ENCODE measurements at regions not wholly inside any gene's neighbourhood (a gene's known extent, or its start where the extent isn't known, plus 50 kb on each side); places are given as distances from the start of the nearest gene placed in this dataset.

DNA sequence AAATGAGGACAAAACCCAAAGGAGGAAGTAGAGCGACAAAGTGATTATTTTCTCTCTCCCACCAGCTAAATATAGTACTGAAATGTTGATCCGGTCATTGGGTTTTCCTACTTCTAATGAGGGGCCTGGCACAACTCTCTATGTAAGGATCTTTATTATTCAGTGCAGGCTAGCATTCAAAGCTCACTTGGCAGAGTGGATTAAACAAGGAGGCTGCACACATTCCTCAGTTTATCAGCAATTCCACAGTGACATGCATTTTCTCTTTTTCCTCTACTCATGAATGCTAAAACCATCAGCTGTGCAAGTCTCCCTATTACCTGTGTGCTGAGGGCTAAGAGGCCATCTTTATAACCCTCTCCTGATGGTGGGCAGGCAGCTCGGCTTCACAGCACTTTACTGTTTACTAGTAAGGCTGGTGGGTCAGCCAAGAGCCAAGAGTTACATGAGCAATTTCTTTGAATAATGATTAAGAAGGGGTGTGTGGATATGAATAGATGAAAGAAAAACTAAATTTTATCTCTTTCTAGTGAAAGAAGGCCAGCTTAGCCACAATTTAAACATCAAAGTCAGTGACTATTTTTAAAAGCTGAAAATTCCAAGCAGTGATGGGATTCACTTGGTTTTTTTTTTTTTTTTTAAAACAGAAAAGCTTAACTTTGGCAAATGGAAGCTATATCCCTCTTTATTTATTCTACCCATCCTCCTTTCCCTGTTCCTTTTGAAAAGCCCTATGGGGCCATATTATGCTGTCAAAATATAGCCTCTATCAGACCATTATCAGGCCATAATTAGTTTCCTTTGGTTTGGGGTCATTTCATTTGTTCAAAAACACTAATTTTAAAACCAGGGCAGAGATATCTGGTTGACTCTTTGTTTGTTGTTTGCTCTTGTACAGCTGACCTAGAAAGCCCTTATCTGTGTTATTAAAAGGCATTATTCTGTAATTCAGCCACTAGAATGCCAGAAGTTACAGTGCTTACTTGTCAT, 111.0 kb downstream of the RBM43 start:
- H3K27me3 ChIP-seq (ENCODE audit: control insufficient read depth, low read length) = peaks cover 4% of the 10 kb centered on the region; the same call in 1 of the 2 replicates
- H3K9me3 ChIP-seq (ENCODE audit: control insufficient read depth, insufficient read depth, low read length) = no peaks in the 10 kb centered on the region
- H3K4me2 ChIP-seq (ENCODE audit: low read length) = no peak overlapping the region
- H3K4me3 ChIP-seq (ENCODE audit: low read length) = no peak overlapping the region
- H3K27ac ChIP-seq (ENCODE audit: low read depth, low read length) = no peak overlapping the region
- no peaks in the 10 kb centered on the region for H3F3A ChIP-seq (ENCODE audit: control insufficient read depth, insufficient read depth)
- H3K36me3 ChIP-seq (ENCODE audit: control insufficient read depth, low read length) = no peaks in the 10 kb centered on the region
- no peaks in the 10 kb centered on the region for H3K4me1 ChIP-seq (ENCODE audit: control insufficient read depth, low read length)
- TF ChIP-seq, protein P1, sequence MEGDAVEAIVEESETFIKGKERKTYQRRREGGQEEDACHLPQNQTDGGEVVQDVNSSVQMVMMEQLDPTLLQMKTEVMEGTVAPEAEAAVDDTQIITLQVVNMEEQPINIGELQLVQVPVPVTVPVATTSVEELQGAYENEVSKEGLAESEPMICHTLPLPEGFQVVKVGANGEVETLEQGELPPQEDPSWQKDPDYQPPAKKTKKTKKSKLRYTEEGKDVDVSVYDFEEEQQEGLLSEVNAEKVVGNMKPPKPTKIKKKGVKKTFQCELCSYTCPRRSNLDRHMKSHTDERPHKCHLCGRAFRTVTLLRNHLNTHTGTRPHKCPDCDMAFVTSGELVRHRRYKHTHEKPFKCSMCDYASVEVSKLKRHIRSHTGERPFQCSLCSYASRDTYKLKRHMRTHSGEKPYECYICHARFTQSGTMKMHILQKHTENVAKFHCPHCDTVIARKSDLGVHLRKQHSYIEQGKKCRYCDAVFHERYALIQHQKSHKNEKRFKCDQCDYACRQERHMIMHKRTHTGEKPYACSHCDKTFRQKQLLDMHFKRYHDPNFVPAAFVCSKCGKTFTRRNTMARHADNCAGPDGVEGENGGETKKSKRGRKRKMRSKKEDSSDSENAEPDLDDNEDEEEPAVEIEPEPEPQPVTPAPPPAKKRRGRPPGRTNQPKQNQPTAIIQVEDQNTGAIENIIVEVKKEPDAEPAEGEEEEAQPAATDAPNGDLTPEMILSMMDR (IDR thresholded peaks at IDR 0.05; ENCODE audit: low read depth, low read length, poor library complexity, severe bottlenecking) = no peak
- no peak for TF ChIP-seq EZH2phosphoT487 (IDR thresholded peaks at IDR 0.05; ENCODE audit: borderline replicate concordance, low read length)
- H3K9me2 ChIP-seq (replicated peaks; ENCODE audit: control insufficient read depth, low read length) = no peaks in the 10 kb centered on the region
- H3K79me2 ChIP-seq (ENCODE audit: control insufficient read depth, low read length) = no peaks in the 10 kb centered on the region
- H4K20me1 ChIP-seq (ENCODE audit: control insufficient read depth, insufficient read depth, low read depth, low read length) = no peaks in the 10 kb centered on the region

DNA sequence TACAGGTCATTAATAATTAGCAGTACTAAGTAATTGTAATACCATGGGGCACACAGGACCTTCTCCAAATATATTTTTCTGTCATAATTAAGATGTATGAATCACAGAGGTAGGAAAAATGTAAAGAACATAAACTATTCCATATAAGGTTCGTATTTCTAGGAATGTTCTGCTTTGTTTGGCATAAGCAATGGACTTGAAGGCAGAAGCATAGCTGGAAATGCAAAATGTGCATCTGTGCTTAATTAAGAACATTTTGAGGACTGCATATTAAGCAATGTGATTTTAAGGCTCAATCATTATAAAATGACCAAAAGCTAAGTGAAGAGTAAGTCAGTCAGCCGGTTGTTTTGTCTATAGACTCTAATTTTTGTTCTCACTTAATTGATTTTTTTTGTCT, 123.2 kb downstream of the RBM43 start:
- Histone ChIP-seq H3F3A (ENCODE audit: control insufficient read depth, insufficient read depth) (no peaks in the 10 kb centered on the region), H3K79me2 (ENCODE audit: control insufficient read depth, low read length) (no peaks in the 10 kb centered on the region), H3K4me3 (ENCODE audit: low read length) (no peak overlapping the region), H3K36me3 (ENCODE audit: control insufficient read depth, low read length) (no peaks in the 10 kb centered on the region), H3K27me3 (ENCODE audit: control insufficient read depth, low read length) (no peaks in the 10 kb centered on the region), H3K4me1 (ENCODE audit: control insufficient read depth, low read length) (no peaks in the 10 kb centered on the region), H3K9me2 (replicated peaks; ENCODE audit: control insufficient read depth, low read length) (no peaks in the 10 kb centered on the region), H4K20me1 (ENCODE audit: control insufficient read depth, insufficient read depth, low read depth, low read length) (no peaks in the 10 kb centered on the region), H3K9me3 (ENCODE audit: control insufficient read depth, insufficient read depth, low read length) (no peaks in the 10 kb centered on the region), H3K27ac (ENCODE audit: low read depth, low read length) (no peak overlapping the region), H3K4me2 (ENCODE audit: low read length) (no peak overlapping the region)
- TF ChIP-seq, protein P1 (IDR thresholded peaks at IDR 0.05; ENCODE audit: low read depth, low read length, poor library complexity, severe bottlenecking) = no peak
- TF ChIP-seq EZH2phosphoT487 (IDR thresholded peaks at IDR 0.05; ENCODE audit: borderline replicate concordance, low read length) = no peak

DNA sequence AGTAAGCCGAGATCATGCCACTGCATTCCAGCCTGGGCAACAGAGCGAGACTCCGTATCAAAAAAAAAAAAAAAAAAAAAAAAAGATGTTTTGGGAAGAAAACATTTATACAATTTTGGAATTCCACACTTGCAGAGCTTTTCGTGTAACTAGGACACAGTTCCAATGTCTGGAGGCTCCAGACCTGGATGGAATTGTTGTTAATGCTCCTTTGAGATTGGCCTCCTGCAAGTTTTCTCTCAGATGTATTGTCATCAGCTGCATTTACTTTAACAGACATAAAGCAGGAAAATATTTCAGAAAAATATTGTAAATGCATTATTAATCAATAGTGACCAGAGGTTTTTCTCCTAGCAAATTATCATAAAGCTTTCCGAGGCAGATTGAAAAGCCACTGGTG, 124.1 kb downstream of the RBM43 start:
- Histone ChIP-seq H3K9me3 (ENCODE audit: control insufficient read depth, insufficient read depth, low read length) (no peaks in the 10 kb centered on the region), H3K4me1 (ENCODE audit: control insufficient read depth, low read length) (no peaks in the 10 kb centered on the region), H3K9me2 (replicated peaks; ENCODE audit: control insufficient read depth, low read length) (no peaks in the 10 kb centered on the region), H3K4me3 (ENCODE audit: low read length) (no peak overlapping the region), H3K27ac (ENCODE audit: low read depth, low read length) (no peak overlapping the region), H4K20me1 (ENCODE audit: control insufficient read depth, insufficient read depth, low read depth, low read length) (no peaks in the 10 kb centered on the region), H3K36me3 (ENCODE audit: control insufficient read depth, low read length) (no peaks in the 10 kb centered on the region), H3K79me2 (ENCODE audit: control insufficient read depth, low read length) (no peaks in the 10 kb centered on the region), H3K27me3 (ENCODE audit: control insufficient read depth, low read length) (no peaks in the 10 kb centered on the region), H3K4me2 (ENCODE audit: low read length) (no peak overlapping the region), H3F3A (ENCODE audit: control insufficient read depth, insufficient read depth) (no peaks in the 10 kb centered on the region)
- TF ChIP-seq EZH2phosphoT487 (IDR thresholded peaks at IDR 0.05; ENCODE audit: borderline replicate concordance, low read length) = no peak
- TF ChIP-seq, protein P1 (IDR thresholded peaks at IDR 0.05; ENCODE audit: low read depth, low read length, poor library complexity, severe bottlenecking) = no peak

Data from DOHH2 (cell line).